Transverse colon (tissue), 4 donors: ENCODE measurements at regions not wholly inside any gene's neighbourhood (a gene's known extent, or its start where the extent isn't known, plus 50 kb on each side); places are given as distances from the start of the nearest gene placed in this dataset.

Experiments used
- DNase-seq: peaks from one replicate; pipeline ENCODE4 v3.0.0-alpha.2; 2019
- H3K27ac ChIP-seq, 4 donors: fragments of 200-600 bp; sonication (generic); 2 replicates each; pipeline ENCODE4 v1.5.1; 2016 to 2018; ENCODE audit warnings: inconsistent platforms in 4 of 4
- H3K27me3 ChIP-seq: fragments of 200-600 bp; sonication (generic); 2 replicates; pipeline ENCODE4 v1.5.1; 2017; ENCODE audit warnings: inconsistent platforms
- H3K36me3 ChIP-seq, 4 donors: fragments of 200-600 bp; sonication (generic); 2 replicates each; pipeline ENCODE4 v1.5.1; 2017 to 2019; ENCODE audit warnings: inconsistent platforms in 4 of 4
- H3K4me1 ChIP-seq, 4 donors: fragments of 200-600 bp; sonication (generic); 2 replicates each; pipeline ENCODE4 v1.5.1; 2017 to 2020; ENCODE audit warnings: inconsistent platforms in 4 of 4
- H3K4me3 ChIP-seq, 4 donors: fragments of 200-600 bp; sonication (generic); 1 replicate in 1 of 4; 2 replicates in 3 of 4; pipeline versions ENCODE4 v1.5.1 to v1.6.1; 2017 to 2019; ENCODE audit warnings: inconsistent platforms in 4 of 4
- H3K9me3 ChIP-seq, 2 donors: fragments of 200-600 bp; sonication (generic); 2 replicates each; pipeline ENCODE4 v1.5.1; 2017 to 2019; ENCODE audit warnings: inconsistent platforms in 2 of 2
- EP300 ChIP-seq: sonication (generic); formaldehyde crosslinking; IDR thresholded peaks from one replicate; pipeline ENCODE4 v1.6.1; 2017; ENCODE audit warnings: antibody characterized with exemption, low read depth
- POLR2A ChIP-seq: fragments of 450-650 bp; IDR thresholded peaks from one replicate; pipeline ENCODE4 v1.6.1; 2016; ENCODE audit warnings: antibody characterized with exemption, mild to moderate bottlenecking, moderate library complexity
- POLR2AphosphoS5 ChIP-seq, 3 donors: sonication (generic); formaldehyde crosslinking; IDR thresholded peaks; one replicate each; pipeline ENCODE4 v1.6.1; 2016; ENCODE audit warnings: antibody characterized with exemption in 3 of 3
- WGBS, 2 donors: methylation state at CpG; one replicate each; pipeline ENCODE4 v1.1.5; 2018; ENCODE audit warnings: low coverage in 1 of 2; 5-methylcytosine and 5-hydroxymethylcytosine counted together
- in situ Hi-C, 4 donors: fragments of 200-750 bp; cut with MboI; loops; one replicate each; pipeline versions ENCODE4 v1.15.0 to v1.15.1; 2017; ENCODE audit warnings: low sequenced_read_pairs in 3 of 4, low pct_ligation_motif_present in 1 of 4, low pct_unique_long_range_greater_than_20kb in 1 of 4
- intact Hi-C: fragments of 100-400 bp; cut with DNase I; formaldehyde crosslinking; loops from one replicate; pipeline ENCODE4 v1.15.1; 2023; ENCODE audit warnings: low total_unique reads
- TF ChIP-seq, protein P1 (sequence below), 5 experiments: fragments of 200-600 bp in 3 of 5; fragments of 450-650 bp in 2 of 5; sonication (generic) in 3 of 5; IDR thresholded peaks; 1 replicate in 2 of 5; 2 replicates in 3 of 5; pipeline ENCODE4 v1.5.1; 2016 to 2017; ENCODE audit warnings: antibody characterized with exemption in 5 of 5, inconsistent platforms in 3 of 5, mild to moderate bottlenecking in 2 of 5, moderate library complexity in 1 of 5

DNA sequence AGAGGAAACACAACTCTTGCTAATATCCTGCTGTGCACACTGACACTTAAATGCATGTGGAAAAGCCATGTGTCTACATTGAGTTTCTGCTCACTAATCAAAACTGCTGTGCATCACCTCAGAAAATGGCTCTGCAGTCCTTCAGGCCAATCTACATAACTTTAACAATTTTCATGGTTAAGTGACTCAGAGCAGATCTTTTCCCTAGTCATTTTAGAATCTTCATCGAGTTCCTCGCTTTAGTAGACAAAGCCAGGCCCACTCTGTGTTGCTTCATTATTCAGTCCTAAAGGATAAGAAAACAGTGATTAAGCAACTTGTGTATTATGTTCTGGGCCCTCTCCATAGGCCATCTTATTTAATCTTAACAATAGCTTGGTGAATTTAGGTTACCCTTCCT is 250.0 kb downstream of the KCNC2 start:
- intact Hi-C loops, result no loop called here
- in situ Hi-C loops, result no loop called here
- Histone ChIP-seq H3K27me3 (no peaks in the 10 kb centered on the region), H3K4me3 (no peak overlapping the region), H3K36me3 (no peaks in the 10 kb centered on the region), H3K9me3 (peaks cover 0 to 3% of the 10 kb centered on the region in 2 donors), H3K4me1 (no peaks in the 10 kb centered on the region), H3K27ac (no peak overlapping the region)
- 81 to 100% methylated on average over 2 of the region's 2 CpGs for WGBS, 2 donors
- no peak for DNase-seq
- TF ChIP-seq POLR2A (no peak), POLR2AphosphoS5 (IDR thresholded peaks at IDR 0.05) (no peak), EP300 (no peak)
- TF ChIP-seq, protein P1, sequence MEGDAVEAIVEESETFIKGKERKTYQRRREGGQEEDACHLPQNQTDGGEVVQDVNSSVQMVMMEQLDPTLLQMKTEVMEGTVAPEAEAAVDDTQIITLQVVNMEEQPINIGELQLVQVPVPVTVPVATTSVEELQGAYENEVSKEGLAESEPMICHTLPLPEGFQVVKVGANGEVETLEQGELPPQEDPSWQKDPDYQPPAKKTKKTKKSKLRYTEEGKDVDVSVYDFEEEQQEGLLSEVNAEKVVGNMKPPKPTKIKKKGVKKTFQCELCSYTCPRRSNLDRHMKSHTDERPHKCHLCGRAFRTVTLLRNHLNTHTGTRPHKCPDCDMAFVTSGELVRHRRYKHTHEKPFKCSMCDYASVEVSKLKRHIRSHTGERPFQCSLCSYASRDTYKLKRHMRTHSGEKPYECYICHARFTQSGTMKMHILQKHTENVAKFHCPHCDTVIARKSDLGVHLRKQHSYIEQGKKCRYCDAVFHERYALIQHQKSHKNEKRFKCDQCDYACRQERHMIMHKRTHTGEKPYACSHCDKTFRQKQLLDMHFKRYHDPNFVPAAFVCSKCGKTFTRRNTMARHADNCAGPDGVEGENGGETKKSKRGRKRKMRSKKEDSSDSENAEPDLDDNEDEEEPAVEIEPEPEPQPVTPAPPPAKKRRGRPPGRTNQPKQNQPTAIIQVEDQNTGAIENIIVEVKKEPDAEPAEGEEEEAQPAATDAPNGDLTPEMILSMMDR (IDR thresholded peaks at IDR 0.05), result no peak

DNA sequence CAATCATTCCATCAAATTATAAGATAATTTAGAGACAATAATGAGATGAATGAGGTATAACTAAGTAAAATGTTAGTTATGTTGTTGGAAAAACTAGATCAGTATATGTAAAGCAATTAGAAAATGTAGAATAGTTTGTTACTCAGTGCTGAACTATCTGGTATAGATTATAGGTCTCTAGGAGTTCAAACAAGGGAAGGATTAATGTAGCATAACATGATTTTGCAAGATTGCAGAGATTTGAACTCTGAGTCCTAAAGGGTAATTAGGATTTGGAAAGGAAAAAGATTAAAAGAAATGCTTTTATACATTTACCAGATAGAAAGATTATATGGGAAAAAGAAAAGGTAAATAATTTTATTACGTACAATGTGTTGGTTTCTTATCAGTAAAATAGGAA is 246.3 kb downstream of the KCNC2 start:
- Histone ChIP-seq H3K4me1 (no peaks in the 10 kb centered on the region), H3K4me3 (no peak overlapping the region), H3K27ac (no peak overlapping the region), H3K9me3 (no peaks in the 10 kb centered on the region), H3K27me3 (no peaks in the 10 kb centered on the region), H3K36me3 (no peaks in the 10 kb centered on the region)
- 73 to 93% methylated on average over 1 of the region's 1 CpG for WGBS, 2 donors
- in situ Hi-C loops (no loop called here), intact Hi-C loops (no loop called here)
- DNase-seq, result no peak
- TF ChIP-seq POLR2AphosphoS5 (IDR thresholded peaks at IDR 0.05) (no peak), EP300 (no peak), POLR2A (no peak)
- TF ChIP-seq, protein P1 (IDR thresholded peaks at IDR 0.05), result no peak

DNA sequence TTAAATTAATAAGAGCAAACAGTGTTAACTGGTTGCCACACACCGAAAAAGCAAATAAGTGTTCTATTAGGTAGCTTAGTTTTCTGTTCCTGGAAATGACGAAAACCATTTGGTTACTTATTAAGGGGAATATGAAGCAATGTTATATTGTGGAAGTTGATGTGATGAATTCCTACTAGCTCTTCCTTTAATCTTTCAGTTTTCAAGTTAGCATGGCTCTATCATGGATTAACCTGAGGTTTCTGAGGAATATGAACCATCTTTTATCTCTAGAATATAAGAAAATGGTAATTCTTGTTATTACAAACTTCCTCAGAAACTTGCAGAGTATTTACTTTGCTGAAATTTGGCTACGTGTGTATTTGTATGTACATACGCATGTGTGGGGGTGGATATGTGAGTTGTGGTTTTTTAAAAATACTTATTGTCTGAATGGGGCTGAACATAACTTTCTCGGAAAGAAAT is 245.7 kb downstream of the KCNC2 start:
- WGBS, 2 donors, result 82 to 86% methylated on average over 5 of the region's 5 CpGs
- Histone ChIP-seq H3K4me1 (no peaks in the 10 kb centered on the region), H3K36me3 (no peaks in the 10 kb centered on the region), H3K27ac (no peak overlapping the region), H3K27me3 (no peaks in the 10 kb centered on the region), H3K9me3 (no peaks in the 10 kb centered on the region), H3K4me3 (no peak overlapping the region)
- TF ChIP-seq POLR2A, result no peak
- TF ChIP-seq, protein P1 (IDR thresholded peaks at IDR 0.05), result no peak
- TF ChIP-seq EP300, result no peak
- no peak for TF ChIP-seq POLR2AphosphoS5 (IDR thresholded peaks at IDR 0.05)
- intact Hi-C loops (no loop called here), in situ Hi-C loops (no loop called here)
- no peak for DNase-seq

DNA sequence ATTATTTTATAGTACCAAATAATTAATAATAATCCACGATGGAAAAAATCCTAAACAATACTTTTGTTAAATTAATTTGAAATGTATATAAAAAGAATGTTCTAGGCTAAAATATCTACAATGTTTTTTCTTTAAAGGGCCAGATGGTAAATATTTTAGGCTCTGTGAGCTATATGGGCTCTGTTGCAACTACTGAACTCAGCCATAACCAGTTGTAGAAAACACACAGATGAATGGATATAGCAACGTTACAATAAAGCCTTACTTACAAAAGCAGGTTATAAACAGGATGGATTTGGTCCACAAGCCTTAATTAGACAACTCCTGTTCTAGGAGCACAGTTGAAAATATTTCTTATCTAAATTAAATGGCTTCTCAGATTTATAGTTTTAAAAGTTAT is 245.2 kb downstream of the KCNC2 start:
- no peak overlapping the region for H3K27ac ChIP-seq
- H3K9me3 ChIP-seq, result no peaks in the 10 kb centered on the region

More for the DNA sequence above, 245.2 kb downstream of the KCNC2 start:
- Histone ChIP-seq H3K36me3 (no peaks in the 10 kb centered on the region), H3K4me1 (no peaks in the 10 kb centered on the region), H3K4me3 (no peak overlapping the region), H3K27me3 (no peaks in the 10 kb centered on the region)
- intact Hi-C loops, result no loop called here
- 66 to 68% methylated on average over 2 of the region's 2 CpGs for WGBS, 2 donors
- no peak for DNase-seq
- in situ Hi-C loops, result no loop called here
- TF ChIP-seq POLR2AphosphoS5 (IDR thresholded peaks at IDR 0.05), result no peak
- no peak for TF ChIP-seq EP300
- TF ChIP-seq POLR2A, result no peak
- TF ChIP-seq, protein P1 (IDR thresholded peaks at IDR 0.05), result no peak
